Ecto neural progenitor cell (in vitro differentiated cells): ENCODE measurements at regions not wholly inside any gene's neighbourhood (a gene's known extent, or its start where the extent isn't known, plus 50 kb on each side); places are given as distances from the start of the nearest gene placed in this dataset.
"Not testable (repeated sequence)": the region's sequence is repeated elsewhere in the genome, so short reads cannot be mapped to it uniquely, and the experiment has no call there.

Experiments used
- DNase-seq: peaks from one replicate; pipeline ENCODE4 v3.0.0-alpha.2; 2018; ENCODE audit warnings: low spot score

- peak; percentile 19 for DNase-seq
Measured at GRCh38 chr17:22505660-22506059, 813.3 kb downstream of the KCNJ18 start.

- DNase-seq: peak; percentile 34
Measured at GRCh38 chr17:22506231-22506630, 813.9 kb downstream of the KCNJ18 start.

- DNase-seq: no peak
Measured at GRCh38 chr17:22506861-22507260, 814.5 kb downstream of the KCNJ18 start.

- peak; percentile 8 for DNase-seq
Measured at GRCh38 chr17:22507823-22508222, 815.5 kb downstream of the KCNJ18 start.

- DNase-seq: peak; percentile 10
Measured at GRCh38 chr17:22510504-22510903, 818.2 kb downstream of the KCNJ18 start.

- peak; percentile 16 for DNase-seq
Measured at GRCh38 chr17:22511431-22511830, 819.1 kb downstream of the KCNJ18 start.

- DNase-seq: no peak
Measured at GRCh38 chr17:22512057-22512456, 819.7 kb downstream of the KCNJ18 start.

GRCh38 chr17:22512506-22512905 is 820.2 kb downstream of the KCNJ18 start:
- DNase-seq: peak; percentile 23

GRCh38 chr17:22512997-22513538 is 820.7 kb downstream of the KCNJ18 start:
- DNase-seq: peak; percentile 9

- no peak for DNase-seq
Measured at GRCh38 chr17:22514315-22514714, 822.0 kb downstream of the KCNJ18 start.

- DNase-seq: no peak
Measured at GRCh38 chr17:22514767-22515320, 822.5 kb downstream of the KCNJ18 start.

GRCh38 chr17:22515599-22515998 is 823.3 kb downstream of the KCNJ18 start:
- no peak for DNase-seq

GRCh38 chr17:22516861-22517636 is 824.7 kb downstream of the KCNJ18 start:
- no peak for DNase-seq

- DNase-seq: no peak
Measured at GRCh38 chr17:22517716-22518115, 825.4 kb downstream of the KCNJ18 start.

- no peak for DNase-seq
Measured at GRCh38 chr17:22518185-22518584, 825.9 kb downstream of the KCNJ18 start.

- not testable (repeated sequence) for DNase-seq
Measured at GRCh38 chr17:22548873-22549272, 856.5 kb downstream of the KCNJ18 start.

- DNase-seq: not testable (repeated sequence)
Measured at GRCh38 chr17:22551695-22552415, 859.5 kb downstream of the KCNJ18 start.

GRCh38 chr17:22569459-22570143 is 877.3 kb downstream of the KCNJ18 start:
- no peak for DNase-seq

- DNase-seq: no peak
Measured at GRCh38 chr17:22570144-22570845, 878.0 kb downstream of the KCNJ18 start.

GRCh38 chr17:22599322-22599721 is 907.0 kb downstream of the KCNJ18 start:
- DNase-seq: no peak

GRCh38 chr17:22600644-22601298 is 908.4 kb downstream of the KCNJ18 start:
- DNase-seq: no peak
